ENCODE measurements at regions not wholly inside any gene's neighbourhood (a gene's known extent, or its start where the extent isn't known, plus 50 kb on each side); places are given as distances from the start of the nearest gene placed in this dataset.

- TF ChIP-seq FOXM1 (IDR thresholded peaks at IDR 0.05; ENCODE audit: low read depth, low read length), result no peak
- no peak for TF ChIP-seq EZH2 (IDR thresholded peaks at IDR 0.05; ENCODE audit: borderline replicate concordance, control insufficient read depth, low read depth, low read length)
- TF ChIP-seq HCFC1 (IDR thresholded peaks at IDR 0.05; ENCODE audit: low read length), result no peak
- no peak for TF ChIP-seq EED (IDR thresholded peaks at IDR 0.05; ENCODE audit: low read depth)
- TF ChIP-seq PKNOX1 (IDR thresholded peaks at IDR 0.05), result no peak
- no peak for TF ChIP-seq RAD21 (IDR thresholded peaks at IDR 0.05; ENCODE audit: insufficient read depth, low read depth, low read length)
These were observed 124.9 kb downstream of the UTP18 start for GRCh38 chr17:51385208-51385607.

Data from GM12878 (cell line).